Activated T-helper 2 cell treated with anti-CD3 and anti-CD28 coated beads, Interferon-gamma antibody, Interleukin-2, Interleukin-4, amounts not matched to agents 10 μg/mL and 5 μg/mL and 100 μg/mL, durations not matched to agents 14 hours and 24 hours and 36 hours (primary cell): ENCODE measurements at regions not wholly inside any gene's neighbourhood (a gene's known extent, or its start where the extent isn't known, plus 50 kb on each side); places are given as distances from the start of the nearest gene placed in this dataset.

Experiments
- DNase-seq: peaks from one replicate; pipeline ENCODE4 v3.0.0; 2021; ENCODE audit warnings: low spot score
- H3K27ac Mint-ChIP-seq: one replicate; pipeline ENCODE4 v1.8.0; 2021; ENCODE audit warnings: mixed read lengths
- H3K27me3 Mint-ChIP-seq: one replicate; pipeline ENCODE4 v1.8.0; 2021; ENCODE audit warnings: low read depth, mixed read lengths
- H3K36me3 Mint-ChIP-seq: one replicate; pipeline ENCODE4 v1.8.0; 2021; ENCODE audit warnings: low read depth, mixed read lengths
- H3K4me1 Mint-ChIP-seq: one replicate; pipeline ENCODE4 v1.8.0; 2021; ENCODE audit warnings: low read depth, mixed read lengths
- H3K4me3 Mint-ChIP-seq: one replicate; pipeline ENCODE4 v1.8.0; 2021; ENCODE audit warnings: low read depth, mild to moderate bottlenecking, moderate library complexity, mixed read lengths
- H3K9me3 Mint-ChIP-seq: one replicate; pipeline ENCODE4 v1.8.0; 2021; ENCODE audit warnings: mixed read lengths
- intact Hi-C: fragments of 100-400 bp; cut with micrococcal nuclease; formaldehyde crosslinking; loops from one replicate; pipeline ENCODE4 v1.15.1; 2023

GRCh38 chr13:89554801-89555200 is 1792.7 kb upstream of the MIR17HG start:
- Mint-ChIP-seq H3K36me3 (no peaks in the 10 kb centered on the region), H3K4me1 (no peaks in the 10 kb centered on the region), H3K27me3 (no peaks in the 10 kb centered on the region), H3K27ac (no peak overlapping the region), H3K9me3 (peaks cover 27% of the 10 kb centered on the region), H3K4me3 (no peak overlapping the region)
- intact Hi-C loops, result no loop called here
- no peak for DNase-seq

DNA sequence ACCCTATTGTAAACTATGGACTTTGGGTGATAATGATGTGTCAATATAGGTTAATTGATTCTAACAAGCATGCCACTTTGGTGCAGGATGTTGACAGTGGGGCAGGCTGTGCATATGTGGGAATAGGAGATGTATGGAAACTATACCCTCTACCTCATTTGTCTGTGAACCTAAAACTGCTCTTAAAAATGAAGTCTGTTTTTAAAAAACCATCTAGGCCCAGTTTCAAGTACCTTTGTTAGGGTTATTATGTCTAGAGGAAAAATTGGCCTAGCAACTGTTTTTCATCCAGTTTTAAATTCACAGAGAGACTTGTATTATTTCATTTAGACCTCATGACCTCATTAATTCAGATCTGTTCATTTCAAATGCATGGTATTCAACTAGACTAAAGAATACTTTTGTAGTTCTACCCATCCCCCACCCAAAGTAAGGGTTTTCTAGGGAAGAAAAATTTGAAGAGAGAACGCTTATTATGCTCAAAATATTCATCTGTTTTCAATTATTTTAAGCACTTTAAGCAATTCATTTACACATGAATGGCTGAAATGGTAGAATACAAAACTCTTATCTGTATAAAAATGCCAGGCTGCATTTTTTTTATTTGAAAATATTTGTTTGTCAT is 1781.9 kb upstream of the MIR17HG start:
- H3K36me3 Mint-ChIP-seq, result no peaks in the 10 kb centered on the region
- DNase-seq, result no peak
- intact Hi-C loops, result no loop called here
- H3K27ac Mint-ChIP-seq, result no peak overlapping the region
- H3K9me3 Mint-ChIP-seq, result peaks cover 27% of the 10 kb centered on the region
- no peak overlapping the region for H3K4me3 Mint-ChIP-seq
- H3K4me1 Mint-ChIP-seq, result no peaks in the 10 kb centered on the region
- H3K27me3 Mint-ChIP-seq, result no peaks in the 10 kb centered on the region

DNA sequence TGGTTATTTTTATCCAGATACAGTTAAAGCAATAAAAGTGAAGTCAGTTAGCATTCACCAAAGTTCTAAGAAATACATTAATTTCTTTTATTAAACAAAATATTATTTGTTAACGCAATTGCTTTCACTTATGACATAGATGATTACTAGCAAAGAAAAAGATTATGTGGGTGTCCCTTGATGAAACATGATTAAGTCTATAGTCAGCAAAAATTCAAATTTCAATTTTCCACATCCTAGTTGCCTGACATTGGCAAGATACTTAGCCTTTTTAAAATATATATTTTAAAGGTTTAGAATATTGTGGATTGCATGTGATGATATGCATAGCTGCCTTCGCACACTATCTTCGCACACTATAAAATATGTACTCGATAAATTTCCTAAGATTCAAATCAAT is 1780.5 kb upstream of the MIR17HG start:
- no peaks in the 10 kb centered on the region for H3K27me3 Mint-ChIP-seq
- peaks cover 33% of the 10 kb centered on the region for H3K9me3 Mint-ChIP-seq
- no peak overlapping the region for H3K27ac Mint-ChIP-seq
- no peak for DNase-seq
- intact Hi-C loops, result no loop called here
- H3K4me3 Mint-ChIP-seq, result no peak overlapping the region
- no peaks in the 10 kb centered on the region for H3K36me3 Mint-ChIP-seq
- H3K4me1 Mint-ChIP-seq, result no peaks in the 10 kb centered on the region

GRCh38 chr13:89568276-89568675 is 1779.2 kb upstream of the MIR17HG start:
- no peak overlapping the region for H3K4me3 Mint-ChIP-seq
- H3K9me3 Mint-ChIP-seq, result peaks cover 21% of the 10 kb centered on the region
- no peaks in the 10 kb centered on the region for H3K4me1 Mint-ChIP-seq
- H3K27me3 Mint-ChIP-seq, result no peaks in the 10 kb centered on the region
- intact Hi-C loops, result no loop called here
- no peaks in the 10 kb centered on the region for H3K36me3 Mint-ChIP-seq
- DNase-seq, result no peak
- H3K27ac Mint-ChIP-seq, result no peak overlapping the region

GRCh38 chr13:89568746-89569145 is 1778.7 kb upstream of the MIR17HG start:
- H3K4me3 Mint-ChIP-seq, result no peak overlapping the region
- H3K36me3 Mint-ChIP-seq, result no peaks in the 10 kb centered on the region
- peaks cover 21% of the 10 kb centered on the region for H3K9me3 Mint-ChIP-seq
- no peak overlapping the region for H3K27ac Mint-ChIP-seq
- intact Hi-C loops, result no loop called here
- DNase-seq, result no peak
- no peaks in the 10 kb centered on the region for H3K4me1 Mint-ChIP-seq
- H3K27me3 Mint-ChIP-seq, result no peaks in the 10 kb centered on the region

DNA sequence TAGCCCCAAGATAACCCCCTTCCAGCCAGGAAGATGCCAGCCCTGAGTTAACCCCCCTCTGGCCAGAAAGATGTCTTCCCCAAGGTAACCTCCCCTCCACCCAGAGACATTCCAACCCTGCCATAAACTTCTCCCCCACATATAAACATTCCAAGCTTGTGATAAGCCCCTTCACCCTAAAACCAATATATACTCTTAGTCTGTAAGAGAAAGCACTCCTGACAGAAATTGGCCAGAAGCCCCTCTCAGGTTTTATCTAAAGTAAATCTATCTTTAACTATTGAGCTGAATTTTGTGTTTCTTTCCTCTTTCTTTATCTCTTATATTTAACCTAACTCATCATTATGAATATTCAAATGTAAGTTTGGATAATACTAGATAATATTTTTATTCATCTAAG is 1775.8 kb upstream of the MIR17HG start:
- H3K27me3 Mint-ChIP-seq, result no peaks in the 10 kb centered on the region
- H3K4me1 Mint-ChIP-seq, result no peaks in the 10 kb centered on the region
- H3K27ac Mint-ChIP-seq, result no peak overlapping the region
- intact Hi-C loops, result no loop called here
- H3K36me3 Mint-ChIP-seq, result no peaks in the 10 kb centered on the region
- no peak for DNase-seq
- H3K4me3 Mint-ChIP-seq, result no peak overlapping the region
- H3K9me3 Mint-ChIP-seq, result peaks cover 28% of the 10 kb centered on the region

DNA sequence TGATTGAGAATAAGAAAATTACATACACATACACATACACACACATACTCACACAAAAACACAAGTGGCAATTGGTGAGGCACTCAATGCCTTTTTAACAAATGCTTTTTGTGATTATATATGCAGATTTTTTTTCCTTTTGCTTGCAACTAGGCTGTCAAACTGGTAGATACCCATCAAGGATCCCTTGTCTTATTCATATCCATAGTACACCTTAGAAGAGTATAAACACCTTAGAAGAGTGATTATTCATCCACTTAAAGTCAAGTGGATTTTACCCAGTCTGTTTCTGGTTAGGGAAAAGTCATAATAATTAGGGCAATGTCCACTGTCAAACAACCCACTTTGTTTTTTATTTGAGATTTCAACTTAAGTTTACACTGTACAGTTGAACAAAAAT is 1773.4 kb upstream of the MIR17HG start:
- intact Hi-C loops, result no loop called here
- Mint-ChIP-seq H3K4me1 (no peaks in the 10 kb centered on the region), H3K4me3 (no peak overlapping the region), H3K27ac (no peak overlapping the region), H3K27me3 (no peaks in the 10 kb centered on the region), H3K9me3 (peaks cover 39% of the 10 kb centered on the region), H3K36me3 (no peaks in the 10 kb centered on the region)
- DNase-seq, result no peak

DNA sequence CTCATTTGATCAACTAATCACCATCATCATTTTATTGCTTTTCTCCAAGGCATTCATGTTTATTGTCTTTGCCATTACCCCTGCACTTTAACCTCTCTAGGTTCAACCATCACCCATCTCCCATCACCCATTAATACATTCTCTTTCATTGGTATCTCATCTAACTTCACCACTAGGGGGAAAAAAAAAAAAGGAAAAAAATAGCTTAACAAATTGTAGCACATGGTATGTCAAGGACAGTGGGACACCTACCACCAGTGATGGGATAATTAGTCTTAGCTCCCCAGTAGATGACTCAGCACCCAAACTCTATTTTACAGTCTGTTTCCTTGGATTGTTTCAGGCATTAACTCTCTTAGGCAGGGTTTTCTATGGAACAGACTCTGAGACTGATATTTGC is 1770.2 kb upstream of the MIR17HG start:
- Mint-ChIP-seq H3K4me3 (no peak overlapping the region), H3K27ac (no peak overlapping the region), H3K4me1 (no peaks in the 10 kb centered on the region), H3K36me3 (no peaks in the 10 kb centered on the region), H3K9me3 (peaks cover 33% of the 10 kb centered on the region), H3K27me3 (no peaks in the 10 kb centered on the region)
- intact Hi-C loops, result no loop called here
- DNase-seq, result no peak

DNA sequence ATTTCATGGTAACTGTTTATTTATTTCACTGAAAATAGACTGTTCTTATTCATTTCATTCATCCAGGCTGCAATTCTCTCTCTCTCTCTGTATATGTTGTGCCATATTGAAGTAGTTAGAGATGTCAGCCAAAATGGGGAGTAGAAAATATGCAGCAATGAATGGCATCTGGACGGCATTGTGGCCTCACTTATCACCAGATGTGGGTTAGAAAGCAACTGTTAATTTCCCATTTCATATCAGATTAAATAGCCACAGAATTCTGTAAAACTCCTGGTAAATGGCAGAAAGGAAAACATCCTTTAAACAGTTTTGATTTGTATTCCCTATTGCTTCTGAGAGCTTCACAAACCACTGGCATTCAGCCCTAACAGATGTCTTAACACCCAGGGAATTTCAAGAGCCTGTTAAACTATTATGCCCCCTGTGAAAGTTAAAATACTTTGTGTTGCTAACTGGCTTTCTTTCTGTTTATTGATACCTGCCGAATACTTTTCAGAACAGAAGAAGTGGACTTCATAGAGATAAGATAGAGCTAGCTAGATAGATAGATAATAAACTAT is 1763.3 kb upstream of the MIR17HG start:
- Mint-ChIP-seq H3K27ac (no peak overlapping the region), H3K4me1 (no peaks in the 10 kb centered on the region), H3K9me3 (peaks cover 24% of the 10 kb centered on the region), H3K4me3 (no peak overlapping the region), H3K27me3 (no peaks in the 10 kb centered on the region), H3K36me3 (no peaks in the 10 kb centered on the region)
- DNase-seq, result no peak
- intact Hi-C loops, result no loop called here

DNA sequence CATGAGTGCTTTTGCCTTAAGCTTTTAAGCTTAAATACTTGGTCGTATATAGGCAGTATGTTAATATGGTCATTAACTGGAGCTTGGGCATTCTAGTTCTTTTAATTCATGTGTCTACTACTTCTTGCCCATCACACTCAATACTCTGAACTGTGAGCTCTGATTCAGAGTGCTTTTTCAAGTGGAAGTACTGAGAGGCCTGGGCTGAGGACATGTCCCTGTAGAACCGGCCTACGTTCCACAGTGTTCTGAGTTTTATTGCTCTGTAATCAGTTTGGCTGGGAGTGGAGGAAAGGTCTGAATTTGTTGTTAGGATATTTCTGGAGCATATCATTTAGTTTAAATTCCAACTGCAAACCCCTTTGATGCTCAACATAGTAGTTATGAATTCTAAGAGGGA is 1744.8 kb upstream of the MIR17HG start:
- intact Hi-C loops, result no loop called here
- Mint-ChIP-seq H3K4me3 (no peak overlapping the region), H3K4me1 (no peaks in the 10 kb centered on the region), H3K9me3 (peaks cover 38% of the 10 kb centered on the region), H3K36me3 (no peaks in the 10 kb centered on the region), H3K27me3 (no peaks in the 10 kb centered on the region), H3K27ac (no peak overlapping the region)
- no peak for DNase-seq

DNA sequence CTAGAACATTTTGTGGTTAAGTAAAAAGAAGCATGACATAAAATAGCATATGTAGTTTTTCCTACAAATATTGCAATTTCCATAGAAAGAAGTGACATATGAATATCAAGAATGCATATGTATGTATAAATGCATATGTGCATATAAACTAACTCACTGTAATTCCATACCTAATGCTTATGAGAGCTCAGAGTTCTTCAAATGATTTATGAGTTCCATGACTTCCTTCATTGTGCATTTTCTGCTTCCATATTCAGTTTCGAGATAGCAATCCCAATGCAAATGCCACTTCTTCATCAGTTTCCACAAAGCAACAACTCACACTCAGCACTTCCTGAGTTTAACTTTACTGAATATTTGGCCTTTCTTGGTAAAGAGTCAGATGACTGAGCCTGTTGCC is 1744.3 kb upstream of the MIR17HG start:
- intact Hi-C loops, result no loop called here
- no peaks in the 10 kb centered on the region for H3K4me1 Mint-ChIP-seq
- peaks cover 35% of the 10 kb centered on the region for H3K9me3 Mint-ChIP-seq
- DNase-seq, result no peak
- no peak overlapping the region for H3K4me3 Mint-ChIP-seq
- H3K27me3 Mint-ChIP-seq, result no peaks in the 10 kb centered on the region
- no peak overlapping the region for H3K27ac Mint-ChIP-seq
- H3K36me3 Mint-ChIP-seq, result no peaks in the 10 kb centered on the region

- Mint-ChIP-seq H3K4me3 (no peak overlapping the region), H3K36me3 (no peaks in the 10 kb centered on the region), H3K9me3 (peaks cover 32% of the 10 kb centered on the region), H3K4me1 (no peaks in the 10 kb centered on the region), H3K27ac (no peak overlapping the region), H3K27me3 (no peaks in the 10 kb centered on the region)
- no peak for DNase-seq
- intact Hi-C loops, result no loop called here
Measured at GRCh38 chr13:89609318-89609717, 1738.2 kb upstream of the MIR17HG start.

GRCh38 chr13:89610331-89610730 is 1737.2 kb upstream of the MIR17HG start:
- Mint-ChIP-seq H3K36me3 (no peaks in the 10 kb centered on the region), H3K27me3 (no peaks in the 10 kb centered on the region)

GRCh38 chr13:89610881-89611280 is 1736.6 kb upstream of the MIR17HG start:
- H3K27me3 Mint-ChIP-seq, result no peaks in the 10 kb centered on the region
- H3K36me3 Mint-ChIP-seq, result no peaks in the 10 kb centered on the region
- H3K4me1 Mint-ChIP-seq, result no peaks in the 10 kb centered on the region
- DNase-seq, result no peak
- H3K27ac Mint-ChIP-seq, result no peak overlapping the region
- H3K4me3 Mint-ChIP-seq, result no peak overlapping the region
- H3K9me3 Mint-ChIP-seq, result peaks cover 20% of the 10 kb centered on the region
- intact Hi-C loops, result no loop called here

More at GRCh38 chr13:89610331-89610730, 1737.2 kb upstream of the MIR17HG start:
- Mint-ChIP-seq H3K27ac (no peak overlapping the region), H3K9me3 (peaks cover 26% of the 10 kb centered on the region), H3K4me3 (no peak overlapping the region), H3K4me1 (no peaks in the 10 kb centered on the region)
- intact Hi-C loops, result no loop called here
- no peak for DNase-seq
